GM12874 (cell line): ENCODE measurements at regions not wholly inside any gene's neighbourhood (a gene's known extent, or its start where the extent isn't known, plus 50 kb on each side); places are given as distances from the start of the nearest gene placed in this dataset.

Experiments used
- TF ChIP-seq, protein P1 (sequence below): IDR thresholded peaks from 2 replicates; pipeline ENCODE4 v1.5.1; 2011; ENCODE audit warnings: low read depth, mild to moderate bottlenecking, control low read depth, low read length, moderate library complexity; ENCODE audit not compliant: insufficient read depth

DNA sequence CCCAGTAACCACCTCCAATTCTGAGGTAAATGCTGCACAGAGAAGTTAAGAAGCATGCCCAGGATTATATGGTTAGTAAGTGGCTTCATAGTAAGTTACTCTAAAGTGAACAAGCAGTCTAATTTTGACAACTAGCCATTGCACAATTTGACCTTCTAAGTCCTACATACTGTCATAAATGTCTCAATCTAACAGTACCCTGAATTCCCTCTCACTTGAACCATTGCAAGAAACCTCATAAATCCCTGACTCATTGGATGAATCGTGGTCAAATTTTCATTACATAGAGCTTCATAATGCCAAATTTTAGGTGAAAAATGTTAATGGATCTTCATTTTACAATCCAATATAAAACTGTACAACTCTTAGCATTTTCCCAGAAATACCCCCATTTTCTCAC is 217.3 kb upstream of the GRIA4 start:
- TF ChIP-seq, protein P1, sequence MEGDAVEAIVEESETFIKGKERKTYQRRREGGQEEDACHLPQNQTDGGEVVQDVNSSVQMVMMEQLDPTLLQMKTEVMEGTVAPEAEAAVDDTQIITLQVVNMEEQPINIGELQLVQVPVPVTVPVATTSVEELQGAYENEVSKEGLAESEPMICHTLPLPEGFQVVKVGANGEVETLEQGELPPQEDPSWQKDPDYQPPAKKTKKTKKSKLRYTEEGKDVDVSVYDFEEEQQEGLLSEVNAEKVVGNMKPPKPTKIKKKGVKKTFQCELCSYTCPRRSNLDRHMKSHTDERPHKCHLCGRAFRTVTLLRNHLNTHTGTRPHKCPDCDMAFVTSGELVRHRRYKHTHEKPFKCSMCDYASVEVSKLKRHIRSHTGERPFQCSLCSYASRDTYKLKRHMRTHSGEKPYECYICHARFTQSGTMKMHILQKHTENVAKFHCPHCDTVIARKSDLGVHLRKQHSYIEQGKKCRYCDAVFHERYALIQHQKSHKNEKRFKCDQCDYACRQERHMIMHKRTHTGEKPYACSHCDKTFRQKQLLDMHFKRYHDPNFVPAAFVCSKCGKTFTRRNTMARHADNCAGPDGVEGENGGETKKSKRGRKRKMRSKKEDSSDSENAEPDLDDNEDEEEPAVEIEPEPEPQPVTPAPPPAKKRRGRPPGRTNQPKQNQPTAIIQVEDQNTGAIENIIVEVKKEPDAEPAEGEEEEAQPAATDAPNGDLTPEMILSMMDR, result no peak

DNA sequence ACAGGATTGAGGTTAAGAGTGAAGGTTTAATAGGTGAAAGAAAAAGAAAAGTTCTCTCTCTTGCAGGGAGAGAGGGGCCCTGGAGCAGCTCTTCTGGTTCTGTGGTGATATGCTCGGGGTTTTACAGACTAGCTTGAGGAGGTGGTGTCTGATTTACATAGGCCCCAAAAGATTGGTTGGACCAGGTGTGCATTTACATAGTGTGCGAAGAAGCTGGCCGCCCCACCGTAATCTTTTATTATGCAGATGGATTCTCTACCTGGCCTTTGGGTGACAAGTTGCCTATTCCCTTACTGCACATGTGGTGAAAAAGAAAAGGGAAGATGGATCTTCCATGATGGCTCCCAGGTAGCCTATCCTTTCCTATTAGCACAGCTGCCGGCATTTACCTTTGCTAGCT is 219.9 kb upstream of the GRIA4 start:
- TF ChIP-seq, protein P1, result no peak

DNA sequence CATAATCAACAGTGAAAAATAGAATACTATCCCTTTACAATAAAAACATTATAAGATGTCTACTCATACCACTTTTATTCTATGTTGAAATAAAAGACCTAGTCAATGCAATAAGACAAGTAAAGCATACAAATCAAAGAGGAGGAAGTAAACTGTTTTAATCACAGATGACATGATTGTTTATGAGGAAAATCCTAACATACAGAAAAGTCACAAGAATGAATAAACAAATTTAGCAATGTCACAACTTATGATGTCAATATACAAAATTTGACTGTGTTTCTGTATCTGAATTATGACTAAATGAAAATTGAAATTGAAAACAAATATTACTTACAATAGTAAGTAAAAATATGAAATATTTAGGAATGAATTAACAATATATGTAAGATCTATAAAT is 221.9 kb upstream of the GRIA4 start:
- TF ChIP-seq, protein P1, result no peak

DNA sequence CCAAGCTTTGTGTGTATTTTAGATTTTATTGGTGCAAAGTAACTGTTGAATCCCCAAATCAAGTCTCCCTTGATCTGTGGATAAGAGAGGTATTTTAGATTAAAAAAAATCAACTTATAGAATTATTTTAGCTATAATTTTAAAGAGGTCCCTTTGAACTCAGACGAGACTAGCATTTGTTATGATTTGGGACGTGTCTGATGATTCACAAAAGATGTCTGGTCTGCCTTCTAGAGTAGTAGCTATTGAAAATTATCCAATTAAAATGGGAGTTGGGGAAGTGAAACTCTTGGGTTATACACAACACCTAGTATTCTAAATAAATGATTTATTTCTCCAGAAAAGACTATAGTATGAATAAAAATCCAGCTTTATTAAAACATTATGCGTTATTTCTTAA is 227.9 kb upstream of the GRIA4 start:
- TF ChIP-seq, protein P1, result no peak

DNA sequence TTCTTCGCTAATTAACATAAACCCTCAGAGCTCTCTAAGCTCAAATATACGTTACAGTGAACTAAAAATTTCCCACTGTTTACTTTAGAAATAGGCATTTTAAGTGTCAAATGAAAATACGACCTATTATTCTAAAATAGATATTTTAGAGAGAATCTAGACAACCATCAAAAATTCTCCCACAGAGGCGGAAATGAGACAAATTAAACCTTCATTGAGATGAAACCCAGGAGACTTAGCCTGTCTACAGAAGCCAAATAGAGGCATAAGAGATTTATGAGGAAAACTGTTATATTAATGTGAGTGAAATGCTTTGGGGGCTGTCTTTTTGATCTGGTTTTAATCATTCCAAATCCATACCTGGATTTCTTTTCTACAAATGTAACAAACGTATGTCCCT is 232.0 kb upstream of the GRIA4 start:
- TF ChIP-seq, protein P1, result no peak

DNA sequence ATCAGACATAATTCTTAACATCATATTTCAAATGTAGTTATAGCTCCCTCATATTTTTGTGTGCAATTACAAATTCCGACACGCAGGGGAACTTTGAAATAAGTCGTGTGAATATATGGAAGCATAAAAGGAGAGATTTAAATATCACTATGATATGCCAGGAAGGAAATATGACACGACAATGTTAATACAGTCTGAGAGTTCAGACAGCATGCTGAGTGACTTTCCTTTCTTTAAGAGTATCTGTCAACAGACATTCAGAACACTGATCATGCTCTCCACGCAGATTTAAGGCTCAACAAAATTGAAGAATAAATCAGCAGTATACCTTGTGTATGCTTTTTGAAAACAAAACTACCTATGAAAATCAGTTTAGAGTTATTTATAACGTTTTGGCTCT is 232.6 kb upstream of the CARD18 start:
- TF ChIP-seq, protein P1, result no peak

DNA sequence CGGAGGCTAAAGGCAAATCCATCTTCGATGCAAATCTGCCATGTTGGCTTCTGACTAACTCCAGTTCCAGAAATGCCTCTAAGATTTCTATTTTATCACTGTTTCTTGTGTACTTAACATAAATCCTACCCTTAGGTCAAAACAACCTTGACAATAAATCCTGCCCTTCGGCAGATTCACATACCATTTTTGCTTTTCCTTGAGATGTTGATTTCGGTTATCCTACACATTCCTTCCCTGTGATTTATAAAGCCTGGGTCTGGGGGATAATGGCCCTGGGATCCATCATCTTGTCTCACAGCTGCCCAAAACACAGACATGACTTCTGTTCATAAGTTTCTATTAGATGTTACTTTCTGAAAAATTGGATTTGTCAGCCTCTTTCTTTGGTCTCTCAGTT is 231.7 kb upstream of the CARD18 start:
- TF ChIP-seq, protein P1, result no peak

DNA sequence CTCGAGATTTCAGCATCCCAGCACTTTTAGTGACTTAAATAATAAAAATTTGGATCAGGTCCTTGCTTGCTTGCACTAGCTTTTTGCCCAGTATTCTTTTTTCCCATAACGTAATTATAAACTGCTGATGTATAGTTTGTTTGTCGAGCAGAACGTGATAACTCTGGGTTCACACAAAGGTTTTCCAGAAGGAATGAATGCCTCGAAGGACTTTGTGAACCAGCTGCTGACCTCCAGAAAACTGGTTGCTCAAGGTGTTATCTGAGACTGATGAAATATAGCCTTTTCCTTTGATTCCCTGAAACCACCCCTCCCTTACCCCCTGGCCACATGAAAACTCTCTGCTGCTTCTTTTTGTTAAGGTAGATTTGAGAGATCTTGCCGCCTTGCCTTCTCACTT is 229.1 kb upstream of the CARD18 start:
- TF ChIP-seq, protein P1, result no peak
